Left cardiac atrium (tissue), 4 donors: ENCODE measurements at regions not wholly inside any gene's neighbourhood (a gene's known extent, or its start where the extent isn't known, plus 50 kb on each side); places are given as distances from the start of the nearest gene placed in this dataset.

ENCODE experiments used
- ATAC-seq, 2 donors: fragments of 200-7000 bp; cut with Tn5 transposase; one replicate each; pipeline ENCODE4 v1.9.1; 2020; ENCODE audit warnings: mild to moderate bottlenecking in 2 of 2, moderate library complexity in 2 of 2
- DNase-seq: peaks from one replicate; pipeline ENCODE4 v3.0.0-alpha.2; 2020
- intact Hi-C, 2 donors: fragments of 100-400 bp; cut with DNase I; formaldehyde crosslinking; loops; one replicate each; pipeline versions ENCODE4 v1.14.1 to v1.15.1; 2022 to 2023
- donor health status: DM: no; HTN: yes; CAD: no.
- donor health status: DM: no; HTN: yes; CAD: no; lungs with severe emphysema.
- donor health status: DM: yes; HTN: yes; CAD: no.
- donor health status: Dilated cardiomyopathy.

DNA sequence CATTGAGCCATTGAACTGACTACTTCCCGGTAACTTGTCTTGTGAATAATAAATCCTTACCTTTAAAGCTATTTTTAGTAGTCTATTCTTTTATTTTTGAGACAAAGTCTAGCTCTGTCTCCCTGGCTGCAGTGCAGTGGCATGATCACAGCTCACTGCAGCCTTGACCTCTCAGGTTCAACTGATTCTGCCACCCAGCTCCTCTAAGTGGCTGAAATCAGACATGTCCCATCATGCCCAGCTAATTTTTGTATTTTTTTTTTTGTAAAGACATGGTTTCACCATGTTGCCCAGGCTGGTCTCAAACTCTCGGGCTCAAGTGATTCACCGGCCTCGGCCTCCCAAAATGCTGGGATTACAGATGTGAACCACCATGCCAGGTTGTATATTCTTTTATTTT lies 59.3 kb upstream of the PTGS2 start:
- ATAC-seq (no peak), DNase-seq (no peak)
- intact Hi-C loops: no loop called here

GRCh38 chr1:186738926-186739325 lies 58.7 kb upstream of the PTGS2 start:
- DNase-seq (no peak), ATAC-seq (no peak)
- intact Hi-C loops: no loop called here

- ATAC-seq (no peak), DNase-seq (no peak)
- intact Hi-C loops: no loop called here
Measured at GRCh38 chr1:186736971-186737685, 56.9 kb upstream of the PTGS2 start.

- ATAC-seq (no peak), DNase-seq (no peak)
- intact Hi-C loops: no loop called here
Measured at GRCh38 chr1:186735463-186735862, 55.2 kb upstream of the PTGS2 start.

DNA sequence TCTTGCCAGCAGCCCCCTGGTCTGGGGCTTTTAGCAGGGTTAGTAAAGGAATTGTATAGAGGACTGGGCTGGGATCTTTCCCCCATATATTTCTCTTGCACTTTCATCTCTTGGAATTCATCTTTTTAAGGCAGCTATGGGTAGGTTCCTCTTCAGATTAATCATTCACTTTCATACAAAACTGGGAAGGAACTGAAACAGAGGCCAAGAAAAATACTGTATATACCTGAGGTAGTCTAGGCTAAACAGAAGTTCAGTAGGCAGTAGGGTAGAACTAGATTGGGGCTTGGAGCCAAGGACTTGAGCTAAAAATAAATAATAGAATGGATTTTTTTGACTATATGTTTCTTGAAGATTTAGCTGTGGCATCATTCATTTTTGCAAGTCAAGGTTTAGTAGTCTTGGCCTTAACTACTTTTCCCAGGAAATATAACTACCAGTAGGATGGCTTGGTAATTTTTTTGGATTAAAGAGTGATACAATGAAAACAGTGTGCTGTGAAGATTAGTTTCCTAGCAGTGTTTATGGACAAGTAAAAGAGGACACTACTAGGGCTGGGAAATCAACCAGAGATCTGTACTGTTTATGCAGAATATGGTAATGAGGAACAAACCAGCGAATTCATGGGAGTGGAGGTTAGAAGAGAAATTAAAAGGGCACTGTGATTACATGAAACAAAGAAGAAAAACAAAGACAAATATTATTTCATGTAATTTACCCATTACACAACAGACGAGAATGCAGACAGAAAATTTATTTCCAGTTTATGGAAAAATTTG lies 50.9 kb upstream of the PTGS2 start:
- intact Hi-C loops: no loop called here
- DNase-seq (no peak), ATAC-seq (no peak)
